K562 (cell line): ENCODE measurements at regions not wholly inside any gene's neighbourhood (a gene's known extent, or its start where the extent isn't known, plus 50 kb on each side); places are given as distances from the start of the nearest gene placed in this dataset.

Experiments
- ATAC-seq: fragments of 200-7000 bp; cut with Tn5 transposase; 3 replicates; pipeline ENCODE4 v1.9.1; 2020; ENCODE audit warnings: moderate library complexity
- BruUV-seq: library from RNA; stranded (reverse); fragments of 400-500 nt; replicated peaks from 2 replicates; lab custom pipeline; 2021; lab: Mats Ljungman, UMichigan
- CTCF ChIA-PET: fragments of 300-600 bp; formaldehyde crosslinking; extraction: SDS; loops from one replicate; lab custom pipeline; 2021; ENCODE audit warnings: low intra/inter-chr PET ratio; lab: Yijun Ruan, JAX
- POLR2A ChIA-PET: fragments of 300-600, 350-650 bp; sonication (Branson Sonifier 250); formaldehyde crosslinking; extraction: SDS; loops from one replicate; lab custom pipeline; 2021; ENCODE audit warnings: antibody characterized with exemption, inconsistent platforms; lab: Yijun Ruan, JAX
- DNase-seq, 4 experiments: peaks; one replicate each; pipeline versions ENCODE4 v3.0.0 to v3.0.0-alpha.2; 2011 to 2018; ENCODE audit warnings: low spot score in 3 of 4, mixed read lengths in 3 of 4; ENCODE audit errors: extremely low read depth in 1 of 4
- FAIRE-seq: peaks from 2 replicates; lab custom pipeline; 2011; peaks lifted over from hg19 to GRCh38; lab: Jason Lieb, UNC
- H2AFZ ChIP-seq: 2 replicates; pipeline ENCODE4 v1.6.0; 2011; ENCODE audit warnings: low read depth, low read length, control low read depth, inconsistent platforms
- H3K27ac ChIP-seq: fragments of 200-600 bp; 3 replicates; pipeline ENCODE4 v1.8.0; 2011; ENCODE audit warnings: low read depth, mild to moderate bottlenecking, control low read depth, inconsistent platforms, low read length, moderate library complexity, mixed read lengths; ENCODE audit errors: extremely low read depth
- H3K27me3 ChIP-seq, 2 experiments: fragments of 300-600 bp in 1 of 2; 2 replicates in 1 of 2; 3 replicates in 1 of 2; pipeline versions ENCODE4 v1.6.0 to v1.8.0; 2011; ENCODE audit warnings: inconsistent platforms in 2 of 2, low read length in 2 of 2, mild to moderate bottlenecking in 1 of 2, mixed read lengths in 1 of 2, moderate library complexity in 1 of 2; ENCODE audit not compliant: control insufficient read depth in 2 of 2, insufficient read depth in 2 of 2
- H3K36me3 ChIP-seq: fragments of 300-600 bp; 3 replicates; pipeline ENCODE4 v1.8.0; 2011; ENCODE audit warnings: mild to moderate bottlenecking, low read length, inconsistent platforms; ENCODE audit not compliant: control insufficient read depth, insufficient read depth
- H3K4me1 ChIP-seq, 2 experiments: fragments of 200-600 bp in 1 of 2; replicated peaks in 1 of 2; 2 replicates in 1 of 2; 3 replicates in 1 of 2; pipeline versions ENCODE4 v1.5.1 to v1.8.0; 2011; ENCODE audit warnings: inconsistent platforms in 2 of 2, low read length in 2 of 2, mild to moderate bottlenecking in 1 of 2, mixed read lengths in 1 of 2, moderate library complexity in 1 of 2; ENCODE audit not compliant: control insufficient read depth in 2 of 2, insufficient read depth in 2 of 2
- H3K4me2 ChIP-seq: 2 replicates; pipeline ENCODE4 v1.6.1; 2011; ENCODE audit warnings: low read length, control low read depth, inconsistent platforms, mixed read lengths; ENCODE audit not compliant: insufficient read depth
- H3K4me3 ChIP-seq: fragments of 200-600 bp; sonication (generic), shearing (Covaris generic); 2 replicates; pipeline ENCODE4 v1.5.1; 2016; ENCODE audit warnings: control low read depth, inconsistent platforms
- H3K79me2 ChIP-seq: fragments of 200-600 bp; 3 replicates; pipeline ENCODE4 v1.8.0; 2011; ENCODE audit warnings: low read length, inconsistent platforms; ENCODE audit not compliant: control insufficient read depth, insufficient read depth
- H3K9ac ChIP-seq, 2 experiments: 2 replicates each; pipeline versions ENCODE4 v1.6.0 to v1.6.1; 2011; ENCODE audit warnings: low read depth in 2 of 2, low read length in 2 of 2, control low read depth in 1 of 2, inconsistent platforms in 1 of 2, mild to moderate bottlenecking in 1 of 2, mixed read lengths in 1 of 2; ENCODE audit not compliant: insufficient read depth in 1 of 2
- H3K9me1 ChIP-seq: one replicate; pipeline ENCODE4 v1.6.0; 2011; ENCODE audit warnings: inconsistent platforms, mild to moderate bottlenecking, low read length, moderate library complexity; ENCODE audit not compliant: control insufficient read depth, insufficient read depth
- H3K9me3 ChIP-seq: replicated peaks from 2 replicates; pipeline ENCODE4 v1.5.1; 2011; ENCODE audit warnings: low read depth, low read length, inconsistent platforms; ENCODE audit not compliant: control insufficient read depth, insufficient read depth
- H4K20me1 ChIP-seq: replicated peaks from 2 replicates; pipeline ENCODE4 v1.6.1; 2011; ENCODE audit warnings: low read length, inconsistent platforms, mixed read lengths; ENCODE audit not compliant: control insufficient read depth, insufficient read depth
- BRD4 ChIP-seq: fragments of 200-600 bp; sonication (generic); IDR thresholded peaks from 2 replicates; pipeline ENCODE4 v1.6.1; 2017; ENCODE audit warnings: inconsistent platforms
- CHAMP1 ChIP-seq: fragments of 450-650 bp; IDR thresholded peaks from 2 replicates; pipeline ENCODE4 v1.6.1; 2016; ENCODE audit warnings: mild to moderate bottlenecking
- CTBP1 ChIP-seq: fragments of 450-650 bp; IDR thresholded peaks from 2 replicates; pipeline ENCODE4 v1.6.1; 2016; ENCODE audit warnings: borderline replicate concordance
- JUNB ChIP-seq: fragments of 450-650 bp; formaldehyde crosslinking; conservative IDR thresholded peaks from 2 replicates; pipeline ENCODE4 v1.4.0; 2020; ENCODE audit warnings: mild to moderate bottlenecking
- SIRT6 ChIP-seq: IDR thresholded peaks from one replicate; pipeline ENCODE4 v1.6.1; 2012; ENCODE audit warnings: low read depth, mild to moderate bottlenecking, control low read depth, inconsistent platforms, low read length, moderate library complexity
- THRB ChIP-seq: fragments of 450-650 bp; formaldehyde crosslinking; conservative IDR thresholded peaks from 2 replicates; pipeline ENCODE4 v1.4.0; 2022; ENCODE audit warnings: mild to moderate bottlenecking, missing genetic modification characterization
- ZNF239 ChIP-seq: fragments of 250-450 bp; sonication (Bioruptor Pico); IDR thresholded peaks from 2 replicates; pipeline ENCODE4 v1.4.0; 2020; ENCODE audit warnings: mild to moderate bottlenecking
- WGBS: fragments of 100-300 bp; shearing (Covaris generic); methylation state at CpG from one replicate; pipeline ENCODE4 v1.1.6; 2016; ENCODE audit warnings: low coverage, mixed read lengths; ENCODE audit not compliant: insufficient coverage; ENCODE audit errors: missing lambda C conversion rate; 5-methylcytosine and 5-hydroxymethylcytosine counted together
- in situ Hi-C: fragments of 300-500 bp; cut with MboI; formaldehyde crosslinking; loops from 4 replicates; pipeline ENCODE4 v1.15.0; 2018; ENCODE audit warnings: inconsistent platforms, mixed read lengths
- intact Hi-C: fragments of 100-400 bp; cut with micrococcal nuclease; formaldehyde crosslinking; loops from 2 replicates; pipeline ENCODE4 v1.14.2; 2022
- TF ChIP-seq, protein P1 (sequence below): IDR thresholded peaks from 2 replicates; pipeline ENCODE4 v1.6.1; 2016; ENCODE audit warnings: missing genetic modification characterization, missing compliant biosample characterization

DNA sequence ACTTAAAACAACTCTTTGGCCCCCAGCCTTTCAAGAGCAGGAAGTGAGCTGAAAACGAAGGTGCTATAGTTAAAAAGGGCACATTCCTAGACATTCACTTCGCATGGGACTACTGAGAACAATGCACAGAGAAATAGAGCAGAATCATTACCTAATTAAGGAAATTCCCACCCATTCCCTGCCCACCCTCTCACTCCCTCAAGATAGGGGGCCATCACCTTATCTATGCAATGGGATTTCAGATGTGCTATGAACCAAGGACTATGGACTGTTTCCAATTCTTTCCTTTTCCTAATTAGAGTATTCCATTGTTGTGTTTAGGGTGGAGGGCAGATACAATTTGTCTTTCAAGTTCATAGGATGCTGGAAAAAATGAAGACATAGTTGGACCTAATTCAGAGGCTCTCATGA is 476.8 kb downstream of the CETN3 start:
- no peak for DNase-seq
- Histone ChIP-seq H3K27ac (no peak overlapping the region), H3K9ac (no peak overlapping the region), H3K9me1 (no peaks in the 10 kb centered on the region), H3K4me3 (no peak overlapping the region), H3K4me1 (no peaks in the 10 kb centered on the region), H3K27me3 (no peaks in the 10 kb centered on the region), H4K20me1 (no peaks in the 10 kb centered on the region), H2AFZ (no peak overlapping the region), H3K4me2 (no peak overlapping the region), H3K36me3 (no peaks in the 10 kb centered on the region), H3K79me2 (no peaks in the 10 kb centered on the region), H3K9me3 (no peaks in the 10 kb centered on the region)
- no peak for FAIRE-seq
- TF ChIP-seq ZNF239 (no peak), THRB (CRISPR knock-in tag) (no peak), BRD4 (no peak), CHAMP1 (no peak), CTBP1 (no peak), JUNB (CRISPR knock-in tag) (no peak), SIRT6 (no peak)
- TF ChIP-seq, protein P1, sequence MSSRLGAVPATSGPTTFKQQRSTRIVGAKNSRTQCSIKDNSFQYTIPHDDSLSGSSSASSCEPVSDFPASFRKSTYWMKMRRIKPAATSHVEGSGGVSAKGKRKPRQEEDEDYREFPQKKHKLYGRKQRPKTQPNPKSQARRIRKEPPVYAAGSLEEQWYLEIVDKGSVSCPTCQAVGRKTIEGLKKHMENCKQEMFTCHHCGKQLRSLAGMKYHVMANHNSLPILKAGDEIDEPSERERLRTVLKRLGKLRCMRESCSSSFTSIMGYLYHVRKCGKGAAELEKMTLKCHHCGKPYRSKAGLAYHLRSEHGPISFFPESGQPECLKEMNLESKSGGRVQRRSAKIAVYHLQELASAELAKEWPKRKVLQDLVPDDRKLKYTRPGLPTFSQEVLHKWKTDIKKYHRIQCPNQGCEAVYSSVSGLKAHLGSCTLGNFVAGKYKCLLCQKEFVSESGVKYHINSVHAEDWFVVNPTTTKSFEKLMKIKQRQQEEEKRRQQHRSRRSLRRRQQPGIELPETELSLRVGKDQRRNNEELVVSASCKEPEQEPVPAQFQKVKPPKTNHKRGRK (tag): no peak
- intact Hi-C loops: no loop called here
- in situ Hi-C loops: no loop called here
- BruUV-seq: no TSS peak
- ChIA-PET POLR2A (no interaction called here), CTCF (no interaction called here)
- ATAC-seq: no peak
- WGBS: 0% methylated on average over 2 of the region's 2 CpGs
